Neural crest cell (in vitro differentiated cells): ENCODE measurements at regions not wholly inside any gene's neighbourhood (a gene's known extent, or its start where the extent isn't known, plus 50 kb on each side); places are given as distances from the start of the nearest gene placed in this dataset.

ENCODE experiments used
- DNase-seq: peaks from one replicate; pipeline ENCODE4 v3.0.0; 2021; ENCODE audit warnings: low read depth, mixed read lengths, low spot score
- H3K27ac Mint-ChIP-seq: one replicate; pipeline ENCODE4 v1.8.0; 2021; ENCODE audit warnings: mild to moderate bottlenecking, mixed read lengths; ENCODE audit not compliant: unreplicated experiment
- H3K27me3 Mint-ChIP-seq: 2 replicates; pipeline ENCODE4 v1.8.0; 2021; ENCODE audit warnings: low read depth, mild to moderate bottlenecking, mixed read lengths
- H3K36me3 Mint-ChIP-seq: 2 replicates; pipeline ENCODE4 v1.8.0; 2021; ENCODE audit warnings: low read depth, mild to moderate bottlenecking, mixed read lengths
- H3K4me1 Mint-ChIP-seq: 2 replicates; pipeline ENCODE4 v1.8.0; 2021; ENCODE audit warnings: mixed read lengths
- H3K4me3 Mint-ChIP-seq: one replicate; pipeline ENCODE4 v1.8.0; 2021; ENCODE audit warnings: mild to moderate bottlenecking, mixed read lengths
- H3K9me3 Mint-ChIP-seq: 2 replicates; pipeline ENCODE4 v1.8.0; 2021; ENCODE audit warnings: mixed read lengths
- TF ChIP-seq, protein P1 (sequence below): fragments of 200-600 bp; sonication (generic); conservative IDR thresholded peaks from 2 replicates; pipeline ENCODE4 v1.5.0; 2021; ENCODE audit warnings: antibody characterized with exemption, mild to moderate bottlenecking

DNA sequence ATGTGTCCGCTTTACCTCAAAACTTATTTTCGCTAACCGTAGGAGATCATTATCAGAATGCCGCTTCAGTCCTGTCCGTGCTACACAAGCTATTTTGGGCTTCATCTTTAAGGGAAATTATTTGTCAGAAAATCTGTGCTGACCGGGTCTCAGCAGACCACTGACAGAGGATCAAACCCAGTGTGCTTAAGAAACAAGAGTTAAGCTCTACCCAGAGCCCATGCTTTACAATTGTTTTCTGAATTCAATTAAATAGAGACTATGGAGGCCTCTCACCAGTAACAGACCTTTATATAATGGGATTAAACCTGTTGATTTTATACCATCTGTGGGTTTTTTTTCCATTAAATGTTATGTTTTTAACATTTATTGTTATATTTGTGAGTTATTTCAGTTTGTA lies 1956.7 kb upstream of the PIK3C3 start:
- no peaks in the 10 kb centered on the region for H3K36me3 Mint-ChIP-seq
- H3K4me3 Mint-ChIP-seq, result no peak overlapping the region
- H3K27ac Mint-ChIP-seq, result no peak overlapping the region
- TF ChIP-seq, protein P1, sequence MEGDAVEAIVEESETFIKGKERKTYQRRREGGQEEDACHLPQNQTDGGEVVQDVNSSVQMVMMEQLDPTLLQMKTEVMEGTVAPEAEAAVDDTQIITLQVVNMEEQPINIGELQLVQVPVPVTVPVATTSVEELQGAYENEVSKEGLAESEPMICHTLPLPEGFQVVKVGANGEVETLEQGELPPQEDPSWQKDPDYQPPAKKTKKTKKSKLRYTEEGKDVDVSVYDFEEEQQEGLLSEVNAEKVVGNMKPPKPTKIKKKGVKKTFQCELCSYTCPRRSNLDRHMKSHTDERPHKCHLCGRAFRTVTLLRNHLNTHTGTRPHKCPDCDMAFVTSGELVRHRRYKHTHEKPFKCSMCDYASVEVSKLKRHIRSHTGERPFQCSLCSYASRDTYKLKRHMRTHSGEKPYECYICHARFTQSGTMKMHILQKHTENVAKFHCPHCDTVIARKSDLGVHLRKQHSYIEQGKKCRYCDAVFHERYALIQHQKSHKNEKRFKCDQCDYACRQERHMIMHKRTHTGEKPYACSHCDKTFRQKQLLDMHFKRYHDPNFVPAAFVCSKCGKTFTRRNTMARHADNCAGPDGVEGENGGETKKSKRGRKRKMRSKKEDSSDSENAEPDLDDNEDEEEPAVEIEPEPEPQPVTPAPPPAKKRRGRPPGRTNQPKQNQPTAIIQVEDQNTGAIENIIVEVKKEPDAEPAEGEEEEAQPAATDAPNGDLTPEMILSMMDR, result no peak
- no peaks in the 10 kb centered on the region for H3K4me1 Mint-ChIP-seq
- DNase-seq, result no peak
- H3K9me3 Mint-ChIP-seq, result peaks cover 6% of the 10 kb centered on the region
- H3K27me3 Mint-ChIP-seq, result no peaks in the 10 kb centered on the region

DNA sequence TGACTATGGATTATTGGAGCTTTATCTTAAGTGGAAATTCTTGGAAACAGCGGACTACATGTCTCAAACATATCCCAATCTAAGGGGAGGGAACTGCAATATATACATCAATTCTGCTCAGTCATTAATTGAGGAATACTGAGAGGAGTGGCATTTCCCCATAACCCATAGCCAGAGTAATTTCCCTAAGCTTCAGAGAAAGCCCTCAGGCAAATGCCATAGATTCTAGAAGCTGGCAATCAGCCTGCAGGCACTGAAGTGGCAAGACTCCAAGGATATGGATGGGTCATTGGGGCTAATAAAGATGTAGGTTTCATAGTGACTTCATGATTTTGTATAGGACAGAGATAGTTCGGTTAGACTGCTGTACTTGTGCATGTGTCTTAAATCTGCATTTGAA lies 1960.5 kb upstream of the PIK3C3 start:
- H3K4me3 Mint-ChIP-seq, result no peak overlapping the region
- H3K4me1 Mint-ChIP-seq, result no peaks in the 10 kb centered on the region
- TF ChIP-seq, protein P1, result no peak
- no peak overlapping the region for H3K27ac Mint-ChIP-seq
- DNase-seq, result no peak
- no peaks in the 10 kb centered on the region for H3K36me3 Mint-ChIP-seq
- peaks cover 4% of the 10 kb centered on the region for H3K9me3 Mint-ChIP-seq
- no peaks in the 10 kb centered on the region for H3K27me3 Mint-ChIP-seq

DNA sequence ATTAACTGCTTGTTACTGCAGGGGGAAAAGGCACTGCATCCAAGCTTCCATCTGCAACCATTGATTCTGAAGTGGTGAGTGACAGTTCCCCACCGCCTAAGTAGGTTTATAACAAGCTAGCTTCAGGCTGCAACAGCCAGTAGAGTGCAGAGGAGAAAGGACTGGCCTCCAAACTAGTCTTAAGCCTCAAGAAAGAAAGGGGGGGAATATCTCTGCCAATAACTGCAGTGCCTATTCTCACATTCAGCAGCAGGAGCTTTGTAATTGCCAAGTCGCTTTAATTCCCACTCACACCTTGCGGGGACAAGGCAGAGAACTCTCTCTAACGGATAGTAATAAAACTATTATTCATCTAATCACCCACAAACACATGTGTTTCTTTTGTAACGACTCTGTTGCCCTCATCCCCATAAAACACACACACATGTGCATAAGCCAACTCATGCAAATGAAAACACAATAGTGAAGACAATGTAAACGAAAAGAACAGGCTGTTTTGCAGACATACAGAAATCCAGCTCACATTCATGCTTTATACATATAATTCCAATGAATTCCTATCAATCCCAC lies 1963.3 kb upstream of the PIK3C3 start:
- H3K36me3 Mint-ChIP-seq, result no peaks in the 10 kb centered on the region
- peak overlapping the region; percentile 14 for H3K27ac Mint-ChIP-seq
- no peak for DNase-seq
- peaks cover 6% of the 10 kb centered on the region for H3K9me3 Mint-ChIP-seq
- TF ChIP-seq, protein P1, result no peak
- H3K4me1 Mint-ChIP-seq, result no peaks in the 10 kb centered on the region
- no peak overlapping the region for H3K4me3 Mint-ChIP-seq
- H3K27me3 Mint-ChIP-seq, result no peaks in the 10 kb centered on the region

DNA sequence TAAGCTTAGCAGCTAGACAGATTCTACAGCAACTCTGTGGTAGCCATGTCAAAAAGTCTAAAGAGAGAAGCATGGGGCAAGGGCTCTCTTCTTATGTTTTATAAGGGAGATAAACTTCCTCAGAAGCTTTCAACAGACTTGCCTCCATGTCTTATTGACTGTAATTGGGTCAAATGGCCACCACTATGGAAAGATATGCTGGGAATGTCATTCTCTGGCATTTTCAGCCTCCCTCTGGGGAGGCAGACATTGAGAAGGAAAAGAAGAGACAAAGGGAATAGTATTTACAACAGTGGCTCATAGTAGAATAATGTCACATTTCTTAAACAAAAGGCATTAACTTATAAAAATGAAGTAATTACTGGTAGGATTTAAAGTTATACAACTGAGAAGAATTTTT lies 1964.5 kb upstream of the PIK3C3 start:
- Mint-ChIP-seq H3K4me1 (no peaks in the 10 kb centered on the region), H3K27me3 (no peaks in the 10 kb centered on the region), H3K4me3 (no peak overlapping the region), H3K27ac (no peak overlapping the region), H3K36me3 (no peaks in the 10 kb centered on the region), H3K9me3 (peaks cover 3% of the 10 kb centered on the region)
- TF ChIP-seq, protein P1, result no peak
- DNase-seq, result no peak

DNA sequence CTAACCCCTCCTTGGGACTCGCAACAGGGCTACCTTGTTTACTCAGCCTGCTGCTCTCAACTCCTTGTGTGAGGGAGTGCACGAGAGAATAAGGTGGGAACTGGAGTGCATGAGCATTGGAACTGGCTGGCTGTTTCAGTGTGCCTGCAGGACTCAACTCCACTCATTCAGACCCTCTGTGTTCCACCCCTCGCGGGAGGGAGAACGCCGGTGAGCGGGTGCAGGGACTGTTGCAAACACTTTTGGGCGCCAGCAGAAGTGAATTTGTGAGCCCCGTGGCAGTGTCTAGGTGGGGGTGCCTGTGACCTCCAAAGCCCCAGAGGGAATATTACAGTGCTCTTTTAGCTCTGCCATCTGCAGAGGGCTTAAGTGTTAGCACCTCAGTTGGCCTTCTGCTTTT lies 1978.3 kb upstream of the PIK3C3 start:
- no peak for DNase-seq
- H3K4me1 Mint-ChIP-seq, result no peaks in the 10 kb centered on the region
- TF ChIP-seq, protein P1, result no peak
- H3K36me3 Mint-ChIP-seq, result no peaks in the 10 kb centered on the region
- H3K4me3 Mint-ChIP-seq, result no peak overlapping the region
- no peak overlapping the region for H3K27ac Mint-ChIP-seq
- no peaks in the 10 kb centered on the region for H3K9me3 Mint-ChIP-seq
- no peaks in the 10 kb centered on the region for H3K27me3 Mint-ChIP-seq
